ENCODE measurements at regions not wholly inside any gene's neighbourhood (a gene's known extent, or its start where the extent isn't known, plus 50 kb on each side); places are given as distances from the start of the nearest gene placed in this dataset.
"Not testable (repeated sequence)": the region's sequence is repeated elsewhere in the genome, so short reads cannot be mapped to it uniquely, and the experiment has no call there.

DNA sequence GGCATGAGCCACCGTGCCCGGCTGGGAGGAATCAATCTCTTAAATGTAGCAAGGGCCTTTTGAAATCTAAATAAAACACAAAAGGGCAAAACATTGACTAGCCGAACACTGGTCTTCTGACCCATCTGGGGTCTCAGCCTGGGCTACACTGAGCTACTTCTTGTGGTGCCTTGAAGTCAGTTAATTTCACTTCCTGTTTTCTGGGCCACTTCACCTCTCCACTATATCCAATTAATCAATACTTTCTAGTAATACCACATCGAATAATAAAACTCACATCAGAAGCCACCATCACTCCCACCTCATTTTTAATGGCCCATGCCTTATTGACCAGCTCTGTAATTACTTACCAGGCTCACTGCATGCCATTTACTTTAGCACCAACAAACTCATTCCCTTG, 138.0 kb upstream of the SAMSN1 start:
- DNase-seq (ENCODE audit: low spot score): no peak

DNA sequence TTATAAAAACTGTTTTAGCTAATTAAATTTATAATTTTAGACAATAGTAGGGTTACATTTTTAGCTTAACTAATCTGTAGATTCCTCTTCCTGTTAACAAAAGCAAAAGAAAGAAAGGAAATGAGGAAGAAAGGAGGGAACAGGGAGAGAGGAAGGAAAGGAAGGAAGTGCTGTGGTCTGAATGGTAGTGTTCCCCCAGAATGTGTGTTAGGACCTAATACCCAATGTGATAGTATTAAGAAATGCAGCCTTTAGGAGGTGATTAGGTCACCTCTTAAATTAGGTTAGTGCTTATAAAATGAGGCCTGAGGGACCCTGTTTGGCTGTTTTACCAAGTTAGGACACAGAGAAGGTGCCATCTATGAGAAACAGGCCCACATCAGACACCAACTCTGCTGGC, 136.9 kb upstream of the SAMSN1 start:
- DNase-seq (ENCODE audit: low spot score): no peak

DNA sequence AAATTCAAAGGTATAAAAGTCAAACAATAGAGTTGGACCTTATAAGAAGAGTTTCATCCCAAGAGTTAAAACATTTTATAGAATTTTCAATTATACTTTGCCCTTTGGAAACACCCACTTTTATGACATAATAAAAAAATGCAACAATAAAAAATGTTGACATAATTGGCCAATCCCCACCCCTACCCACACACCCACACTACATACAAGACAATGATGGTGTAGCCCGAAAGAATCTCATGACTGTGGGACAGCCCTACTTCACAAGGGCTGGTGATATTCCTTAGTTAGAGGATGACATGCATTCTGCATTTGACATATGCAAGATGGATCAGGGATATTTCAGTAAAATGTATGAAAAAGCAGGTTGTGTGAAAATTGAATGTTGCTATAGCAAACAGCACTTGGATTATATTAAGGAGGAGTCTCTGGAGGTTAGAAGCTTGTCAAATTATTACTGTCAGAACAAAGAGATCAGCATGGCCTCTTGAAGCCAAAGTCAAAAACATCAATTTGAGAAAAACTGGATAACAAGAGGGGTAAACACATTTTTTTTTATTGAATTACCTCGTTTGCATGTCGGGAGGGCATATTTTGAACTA, 133.0 kb upstream of the SAMSN1 start:
- no peak for DNase-seq (ENCODE audit: low spot score)

DNA sequence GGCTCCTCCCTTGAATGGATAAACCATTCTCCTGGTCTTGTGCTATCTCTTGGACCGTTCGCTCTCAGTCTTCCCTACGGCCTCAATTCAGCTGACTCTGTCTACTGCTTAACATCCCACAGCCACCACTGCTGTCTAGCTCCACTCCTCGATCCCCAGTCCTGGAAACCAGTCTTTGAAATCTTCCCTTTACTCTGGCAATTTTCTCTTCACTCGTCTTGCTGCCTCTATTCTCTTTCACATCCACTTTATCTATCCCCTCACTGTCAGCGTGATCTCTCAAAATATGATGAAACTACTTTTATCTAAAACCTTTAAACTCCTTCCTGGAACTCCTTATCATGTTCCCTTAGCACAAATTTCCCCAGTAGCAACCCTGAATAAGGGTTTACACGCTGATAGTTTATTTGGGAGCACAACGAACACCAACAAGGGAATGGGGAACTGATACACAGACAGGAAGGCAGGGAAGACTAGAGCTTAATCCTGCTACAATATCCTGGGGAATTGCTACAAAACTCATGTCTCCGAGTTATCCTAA, 131.6 kb upstream of the SAMSN1 start:
- DNase-seq (ENCODE audit: low spot score): no peak

DNA sequence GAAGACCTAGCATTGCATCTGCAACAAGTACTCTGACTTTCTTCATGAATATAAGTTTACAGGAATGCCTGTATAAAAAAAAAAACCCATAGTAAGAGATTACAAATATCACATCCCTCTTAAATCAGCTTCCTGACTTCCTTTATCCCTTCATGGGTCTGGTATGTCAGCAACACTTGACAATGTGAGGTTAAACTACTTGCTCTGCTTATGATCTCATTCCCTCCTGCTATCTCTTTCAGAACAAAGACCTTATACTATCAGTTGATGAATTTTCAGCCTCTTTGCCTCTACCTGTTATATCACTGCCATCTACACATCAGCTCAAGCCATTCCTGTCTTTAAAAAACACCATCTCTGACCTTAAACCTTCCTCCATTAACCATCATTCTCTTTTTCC, 130.9 kb upstream of the SAMSN1 start:
- DNase-seq (ENCODE audit: low spot score): no peak

DNA sequence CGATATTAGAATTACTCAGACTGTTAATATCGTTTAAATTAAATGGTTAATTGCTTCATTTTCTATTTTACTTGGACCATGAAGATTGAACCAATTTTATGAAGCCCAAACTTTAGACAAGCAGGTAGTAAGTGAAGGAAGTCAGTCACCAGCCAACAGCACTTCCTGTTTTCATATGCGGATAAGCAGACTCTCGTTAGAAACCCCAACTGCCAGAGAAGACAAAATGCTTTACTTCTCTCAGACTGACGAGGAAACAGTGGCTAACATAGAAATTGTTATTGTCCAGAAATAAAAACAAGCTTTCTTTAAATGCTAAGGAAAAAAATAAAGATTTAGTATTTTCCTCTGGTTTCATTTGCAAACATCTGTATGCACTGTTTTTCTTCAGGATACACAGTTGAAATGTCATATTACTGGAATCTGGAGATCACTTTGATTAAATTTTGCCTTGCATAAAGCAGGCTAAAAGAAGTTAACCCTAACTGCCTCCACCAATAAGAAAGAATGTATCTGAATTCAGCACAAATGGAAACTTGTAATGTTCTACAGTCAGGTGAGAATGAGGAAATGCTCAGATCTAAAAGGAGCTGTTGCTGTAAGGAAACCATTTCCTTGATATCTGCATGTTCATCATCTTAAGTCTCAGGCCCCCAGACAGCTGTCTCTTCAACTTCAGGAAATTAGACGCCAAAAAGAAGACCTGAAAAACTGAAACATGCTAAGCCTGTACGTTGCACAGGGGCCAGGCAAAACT, 129.8 kb upstream of the SAMSN1 start:
- DNase-seq (ENCODE audit: low spot score): no peak

DNA sequence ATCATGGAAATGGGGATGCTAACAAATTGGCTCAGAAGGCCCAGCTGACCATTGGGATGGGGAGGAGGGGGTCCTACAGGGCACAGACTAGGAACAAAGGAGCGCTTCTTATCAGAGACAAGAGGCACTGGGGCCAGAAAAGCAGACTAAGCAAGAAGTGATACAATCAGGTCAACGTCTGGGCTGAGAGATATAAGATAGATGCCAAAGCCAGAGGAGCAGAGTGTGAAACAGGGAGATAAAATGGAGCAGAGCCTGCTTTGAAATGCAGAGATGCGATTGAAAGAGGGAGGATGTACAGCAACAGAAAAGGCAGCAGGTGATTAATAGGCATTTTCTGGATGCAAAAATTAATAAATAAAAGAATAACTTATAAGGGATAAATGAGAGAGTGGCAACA, 127.5 kb upstream of the SAMSN1 start:
- DNase-seq (ENCODE audit: low spot score): no peak

DNA sequence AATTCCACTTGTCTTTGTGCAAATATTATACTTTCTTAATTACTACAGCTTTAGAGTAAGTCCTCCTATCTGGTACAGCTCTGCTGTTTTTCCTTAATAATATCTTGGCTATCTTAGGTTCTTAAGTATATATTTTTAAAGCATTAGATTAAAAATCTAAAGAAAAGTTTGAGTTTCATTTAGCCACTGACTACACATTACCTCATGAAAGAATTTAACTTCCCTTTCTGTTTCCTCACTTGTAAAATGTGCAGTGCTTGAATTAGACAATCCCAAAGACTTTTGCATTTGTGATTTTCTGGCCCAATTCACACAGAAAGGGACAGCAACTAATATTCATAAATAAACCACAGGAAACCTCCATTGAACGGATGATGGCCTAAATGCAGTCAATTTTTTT, 126.4 kb upstream of the SAMSN1 start:
- no peak for DNase-seq (ENCODE audit: low spot score)

DNA sequence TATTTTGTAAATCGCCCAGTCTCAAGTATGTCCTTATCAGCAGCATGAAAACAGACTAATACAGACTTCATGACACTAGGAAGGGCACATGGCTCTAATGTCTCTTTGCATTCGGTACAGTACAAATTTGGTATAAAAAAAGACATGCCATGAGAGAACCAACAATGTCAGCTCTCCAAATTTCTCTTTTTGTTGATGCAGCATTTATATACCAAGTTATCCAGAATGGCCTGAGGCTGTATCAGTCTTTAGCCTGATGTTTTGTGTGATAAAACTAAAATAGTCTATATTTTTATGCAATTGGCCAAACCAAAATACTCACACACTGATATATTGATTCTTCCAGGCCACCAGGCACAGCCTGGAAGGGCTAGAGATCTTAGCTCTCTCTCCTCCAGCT, 124.3 kb upstream of the SAMSN1 start:
- DNase-seq (ENCODE audit: low spot score): no peak

DNA sequence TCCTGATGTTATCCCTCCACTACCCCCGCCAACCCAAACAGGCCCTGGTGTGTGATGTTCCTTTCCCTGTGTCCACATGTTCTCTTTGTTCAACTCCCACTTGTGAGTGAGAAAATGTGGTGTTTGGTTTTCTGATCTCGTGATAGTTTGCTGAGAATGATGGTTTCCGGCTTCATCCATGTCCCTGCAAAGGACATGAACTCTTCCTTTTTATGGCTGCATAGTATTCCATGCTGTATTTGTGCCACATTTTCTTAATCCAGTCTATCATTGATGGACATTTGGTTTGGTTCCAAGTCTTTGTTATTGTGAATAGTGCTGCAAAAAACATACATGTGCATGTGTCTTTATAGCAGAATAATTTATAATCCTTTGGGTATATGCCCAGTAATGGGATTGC, 123.0 kb upstream of the SAMSN1 start:
- not testable (repeated sequence) for DNase-seq (ENCODE audit: low spot score)

DNA sequence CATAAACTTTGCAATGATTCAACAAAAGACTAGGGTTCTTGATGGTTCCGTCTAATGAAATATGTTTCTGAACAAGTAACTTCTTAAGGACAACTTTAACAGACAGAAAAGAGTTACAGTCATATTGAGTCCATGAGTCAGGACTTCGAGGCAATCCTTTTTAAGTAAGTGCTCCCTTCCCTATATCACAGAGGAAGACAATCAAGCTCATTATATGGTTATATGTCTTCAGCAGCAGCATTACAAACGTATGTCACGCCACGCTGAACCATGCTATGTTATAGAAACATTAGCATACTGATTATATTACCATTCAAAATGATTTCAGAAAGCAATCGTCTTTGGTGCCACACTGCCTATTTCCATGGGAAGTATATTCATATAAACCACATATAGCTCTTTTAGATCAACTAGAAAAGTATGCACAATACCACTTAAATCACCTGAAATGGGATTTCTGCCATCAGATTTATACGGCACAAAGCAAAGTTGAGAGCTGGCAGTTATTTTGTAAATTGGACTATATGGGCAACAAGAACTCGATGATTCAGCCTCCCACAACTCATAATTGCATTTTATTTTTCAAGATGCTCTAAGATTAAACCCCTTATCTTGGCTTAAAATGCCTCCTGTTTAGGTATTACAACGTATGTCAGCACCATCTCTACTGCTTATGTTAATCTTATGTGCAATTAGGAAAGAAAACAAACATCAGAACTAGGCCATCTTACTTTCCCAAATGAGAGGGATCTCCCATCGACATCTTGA, 111.3 kb upstream of the SAMSN1 start:
- DNase-seq (ENCODE audit: low spot score): no peak

DNA sequence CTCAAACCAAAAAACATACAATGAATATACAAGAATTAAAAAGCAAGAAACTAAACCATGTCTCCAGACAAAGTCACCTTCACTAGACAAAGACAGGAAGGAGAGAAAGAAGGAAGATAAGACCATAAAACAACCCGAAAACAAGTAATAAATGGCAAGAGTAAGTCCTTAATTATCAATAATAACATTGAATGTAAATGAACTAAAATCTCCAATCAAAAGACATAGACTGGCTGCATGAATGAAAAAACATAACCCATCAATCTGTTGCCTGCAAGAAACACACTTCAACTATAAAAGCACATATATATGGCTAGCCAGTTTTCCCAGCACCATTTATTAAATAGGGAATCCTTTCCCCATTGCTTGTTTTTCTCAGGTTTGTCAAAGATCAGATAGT, 100.8 kb upstream of the SAMSN1 start:
- DNase-seq (ENCODE audit: low spot score): no peak

DNA sequence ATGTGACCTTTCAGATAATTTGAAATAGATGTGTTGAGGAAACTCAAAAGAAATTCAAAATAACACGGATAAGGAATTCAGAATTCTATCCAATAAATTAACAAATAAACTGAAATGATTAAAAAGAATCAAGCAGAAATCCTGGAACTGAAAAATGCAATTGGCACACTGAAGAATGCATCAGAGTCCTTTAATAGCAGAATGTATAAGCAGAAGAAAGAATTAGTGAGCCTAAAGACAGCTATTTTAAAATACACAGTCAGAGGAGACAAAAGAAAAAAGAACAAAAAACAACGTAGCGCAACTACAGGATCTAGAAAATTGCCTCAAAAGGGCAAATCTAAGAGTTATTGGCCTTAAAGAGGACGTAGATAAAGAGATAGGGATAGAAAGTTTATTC, 99.6 kb upstream of the SAMSN1 start:
- DNase-seq (ENCODE audit: low spot score): no peak

DNA sequence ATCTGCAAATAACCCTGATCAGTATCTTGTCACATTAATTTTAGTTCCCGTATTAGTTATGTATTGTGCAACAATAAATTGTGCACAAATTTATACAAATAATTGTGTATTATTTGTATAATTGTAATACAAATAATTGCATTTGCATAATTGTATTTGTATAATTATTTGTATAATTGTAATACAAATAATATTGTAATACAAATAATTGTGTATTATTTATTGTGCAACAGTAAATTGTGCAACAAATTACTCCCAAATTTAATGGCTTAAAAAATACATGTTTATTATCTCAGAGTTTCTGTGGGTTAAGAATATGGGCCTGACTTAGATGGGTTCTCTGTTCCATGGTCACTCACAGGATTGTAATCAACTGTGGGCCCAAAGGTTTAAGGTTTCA, 86.2 kb upstream of the SAMSN1 start:
- no peak for DNase-seq (ENCODE audit: low spot score)

DNA sequence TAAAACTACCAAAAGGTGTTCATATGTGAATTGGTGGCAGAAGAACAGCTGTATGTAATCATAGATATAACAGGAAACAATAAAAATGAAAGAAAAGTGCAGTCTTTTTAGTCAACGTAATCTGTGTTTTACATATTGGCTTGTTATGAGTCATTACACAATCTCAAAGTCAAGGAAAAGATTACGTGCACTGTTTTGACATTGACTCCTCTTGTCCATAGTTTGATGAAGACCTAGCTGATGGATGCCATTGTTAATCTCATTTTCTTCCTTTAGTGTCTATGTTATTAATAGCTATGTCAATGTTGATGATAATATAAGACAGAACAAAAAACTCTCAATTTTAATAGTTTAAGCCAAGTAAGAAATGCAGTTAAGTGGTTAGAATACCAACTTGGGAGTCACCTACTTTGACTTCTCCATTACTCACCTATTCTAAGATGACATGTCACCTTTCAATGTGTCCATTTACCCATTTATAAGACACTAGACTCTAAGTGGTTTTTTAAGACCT, 84.5 kb upstream of the SAMSN1 start:
- DNase-seq (ENCODE audit: low spot score): no peak

DNA sequence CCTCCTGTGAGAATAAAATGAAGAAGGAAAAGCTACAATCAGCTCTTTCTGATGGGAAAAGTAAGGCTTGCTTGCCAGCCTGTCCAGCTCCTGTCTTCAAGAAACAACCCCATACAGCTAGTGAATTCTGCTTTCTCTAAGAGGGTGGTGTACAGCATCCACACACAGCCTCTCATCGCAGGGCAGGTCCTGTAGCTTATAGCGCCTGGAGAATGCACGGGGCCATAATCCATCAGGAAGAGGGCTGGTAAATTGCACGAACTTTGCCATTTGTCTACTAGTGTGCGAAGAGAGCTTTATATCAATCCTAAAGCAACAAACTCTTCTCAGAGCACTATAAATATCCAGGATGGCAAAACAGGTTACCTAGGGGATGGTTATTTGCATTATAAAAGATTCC, 83.3 kb upstream of the SAMSN1 start:
- no peak for DNase-seq (ENCODE audit: low spot score)

DNA sequence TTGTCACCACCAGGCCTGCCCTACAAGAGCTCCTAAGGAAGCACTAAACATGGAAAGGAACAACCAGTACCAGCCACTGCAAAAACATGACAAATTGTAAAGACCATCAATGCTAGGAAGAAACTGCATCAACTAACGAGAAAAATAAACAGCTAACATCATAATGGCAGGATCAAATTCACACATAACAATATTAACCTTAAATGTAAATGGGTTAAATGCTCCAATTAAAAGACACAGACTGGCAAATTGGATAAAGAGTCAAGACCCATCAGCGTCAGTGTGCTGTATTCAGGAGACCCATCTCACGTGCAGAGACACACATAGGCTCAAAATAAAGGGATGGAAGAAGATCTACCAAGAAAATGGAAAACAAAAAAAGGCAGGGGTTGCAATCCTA, 77.0 kb upstream of the SAMSN1 start:
- DNase-seq (ENCODE audit: low spot score): not testable (repeated sequence)

DNA sequence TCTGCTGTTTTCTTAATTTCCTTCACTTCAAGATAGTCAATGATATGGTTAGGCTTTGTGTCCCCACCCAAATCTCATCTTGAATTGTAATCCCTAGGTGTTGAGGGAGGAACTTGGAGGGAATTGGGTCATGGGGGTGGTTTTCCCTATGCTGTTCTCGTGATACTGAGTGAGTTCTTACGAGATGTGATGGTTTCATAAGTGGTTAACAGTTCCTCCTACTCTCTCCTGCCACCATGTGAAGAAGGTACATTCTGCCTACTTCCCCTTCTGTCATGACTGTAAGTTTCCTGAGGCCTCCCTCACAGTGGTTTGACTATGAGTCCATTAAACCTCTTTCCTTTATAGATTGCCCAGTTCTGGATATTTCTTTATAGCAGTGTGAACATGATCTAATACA, 74.0 kb upstream of the SAMSN1 start:
- no peak for DNase-seq (ENCODE audit: low spot score)

DNA sequence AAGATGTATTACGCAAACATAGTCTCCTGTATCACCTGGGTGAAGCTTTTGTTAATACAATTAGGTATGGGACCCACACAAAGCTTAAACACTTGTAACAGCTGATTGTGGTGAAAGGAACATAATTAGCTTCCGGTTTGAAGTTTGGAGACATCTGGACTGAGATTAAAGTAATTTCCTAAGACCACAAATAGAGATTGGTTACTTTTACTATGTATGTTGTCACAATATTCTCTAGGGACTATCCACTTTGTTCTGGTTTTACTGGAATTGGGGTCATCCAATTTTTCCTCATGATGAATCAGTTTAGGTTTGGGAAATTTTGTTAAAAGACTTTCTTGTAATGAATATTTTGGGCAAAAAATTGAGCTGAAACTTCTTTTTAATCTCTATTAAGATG, 71.8 kb upstream of the SAMSN1 start:
- no peak for DNase-seq (ENCODE audit: low spot score)

DNA sequence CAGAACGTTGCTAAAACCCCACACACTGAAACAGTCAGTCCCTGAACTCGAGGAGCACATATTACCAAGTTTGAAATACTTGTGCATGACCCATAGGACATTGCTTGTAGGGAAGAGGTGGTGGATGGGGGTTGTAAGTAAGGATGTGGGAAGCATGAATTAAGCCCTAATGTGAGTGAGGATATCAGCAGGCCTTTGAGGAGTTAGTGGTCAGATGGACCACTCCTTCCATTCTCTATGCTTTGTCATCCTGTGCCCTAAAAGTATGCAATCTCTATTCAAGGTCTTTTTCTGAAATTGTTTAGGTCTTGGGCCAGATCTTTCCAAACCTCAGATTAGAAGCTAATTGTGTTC, 70.9 kb upstream of the SAMSN1 start:
- DNase-seq (ENCODE audit: low spot score): no peak

DNA sequence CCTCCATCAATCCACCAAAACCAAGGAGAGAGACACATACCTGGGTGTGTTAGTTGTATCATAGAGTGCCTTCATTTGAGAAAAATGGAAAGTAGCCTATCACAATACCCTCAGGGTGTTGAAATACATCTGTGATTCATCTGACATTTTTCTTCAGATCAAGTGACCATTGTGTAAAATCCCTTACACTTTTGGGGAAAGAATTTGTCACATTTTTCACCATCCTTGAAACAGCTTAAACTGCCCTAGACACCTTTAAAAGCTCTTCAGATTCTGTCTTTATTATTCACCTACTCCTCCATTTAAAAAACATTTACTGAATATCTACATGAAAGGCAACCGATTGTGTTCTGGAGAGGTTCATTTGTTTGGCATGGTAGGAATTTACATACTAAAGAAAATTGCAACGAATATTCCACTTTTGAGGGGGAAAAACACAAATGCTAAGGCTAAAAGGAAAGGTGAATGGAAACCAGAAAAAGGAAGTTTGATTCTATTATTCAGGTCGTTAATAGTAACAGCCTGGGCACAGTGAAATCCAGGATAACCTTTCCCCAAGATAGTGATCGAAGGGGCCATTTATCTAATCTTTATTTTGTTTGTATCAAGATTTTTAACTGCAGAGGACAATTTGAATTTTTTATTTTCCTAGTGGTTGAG, 70.4 kb upstream of the SAMSN1 start:
- no peak for DNase-seq (ENCODE audit: low spot score)

DNA sequence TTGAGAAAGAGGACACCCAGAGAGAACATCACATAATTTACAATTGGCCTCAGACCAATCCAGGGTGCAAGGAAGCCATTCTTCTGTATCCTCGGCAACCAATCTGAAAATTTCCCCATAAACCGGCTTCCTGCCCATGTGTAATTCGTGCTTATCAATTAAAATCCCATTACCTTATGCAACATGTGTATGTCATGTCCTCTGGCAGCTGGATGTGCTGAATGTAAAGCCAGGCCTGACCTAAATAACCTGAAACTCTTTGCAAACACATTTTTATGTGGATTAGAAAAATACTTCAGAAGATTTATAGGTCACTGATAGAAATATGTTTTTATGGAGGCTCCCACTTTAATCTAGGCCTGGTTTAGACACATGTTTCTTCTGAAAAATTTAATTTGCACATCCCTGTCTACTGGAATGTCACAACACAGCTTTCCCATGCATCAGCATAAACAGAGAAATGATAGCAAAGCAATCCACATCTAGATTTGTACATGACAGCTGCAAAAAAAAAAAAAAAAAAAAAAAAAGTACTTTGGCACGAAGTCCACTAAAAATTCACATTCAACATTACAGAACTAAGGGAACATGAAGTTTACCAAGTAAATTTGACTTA, 69.4 kb upstream of the SAMSN1 start:
- no peak for DNase-seq (ENCODE audit: low spot score)
